Panc1 (cell line): ENCODE measurements at regions not wholly inside any gene's neighbourhood (a gene's known extent, or its start where the extent isn't known, plus 50 kb on each side); places are given as distances from the start of the nearest gene placed in this dataset.

Experiments used
- ATAC-seq: fragments of 200-7000 bp; cut with Tn5 transposase; 2 replicates; pipeline ENCODE4 v1.9.1; 2020; ENCODE audit warnings: mild to moderate bottlenecking, moderate library complexity
- BruUV-seq: library from RNA; stranded (reverse); fragments of 400-500 nt; replicated peaks from 2 replicates; lab custom pipeline; 2021; lab: Mats Ljungman, UMichigan
- CTCF ChIA-PET: fragments of 300-600 bp; sonication (Branson Sonifier 250); formaldehyde crosslinking; loops from one replicate; lab custom pipeline; 2022; ENCODE audit warnings: antibody characterized with exemption; lab: Charles Lee
- POLR2A ChIA-PET: fragments of 300-600 bp; sonication (Branson Sonifier 250); formaldehyde crosslinking; loops from one replicate; lab custom pipeline; 2022; ENCODE audit warnings: antibody characterized with exemption; lab: Charles Lee
- DNase-seq: peaks from one replicate; pipeline ENCODE4 v3.0.0-alpha.2; 2010; ENCODE audit warnings: low read depth, low spot score
- H3K27ac ChIP-seq: 2 replicates; pipeline ENCODE4 v1.5.1; 2011; ENCODE audit warnings: mild to moderate bottlenecking, low read length, inconsistent platforms
- H3K27me3 ChIP-seq: fragments of 200-500 bp; sonication (Bioruptor generic); 2 replicates; pipeline ENCODE4 v1.6.0; 2014; ENCODE audit warnings: low read length, inconsistent platforms; ENCODE audit not compliant: control insufficient read depth, insufficient read depth
- H3K36me3 ChIP-seq: fragments of 200-500 bp; sonication (Bioruptor generic); 2 replicates; pipeline ENCODE4 v1.5.1; 2014; ENCODE audit warnings: inconsistent platforms, mild to moderate bottlenecking, low read length, moderate library complexity; ENCODE audit not compliant: control insufficient read depth, insufficient read depth
- H3K4me1 ChIP-seq: 2 replicates; pipeline ENCODE4 v1.5.1; 2011; ENCODE audit warnings: inconsistent platforms, mild to moderate bottlenecking, low read length, moderate library complexity; ENCODE audit not compliant: control insufficient read depth, insufficient read depth
- H3K4me3 ChIP-seq, 2 experiments: 2 replicates each; pipeline ENCODE4 v1.5.1; 2011 to 2012; ENCODE audit warnings: low read depth in 2 of 2, low read length in 2 of 2, mild to moderate bottlenecking in 2 of 2, inconsistent platforms in 1 of 2, moderate library complexity in 1 of 2
- H3K9me3 ChIP-seq: fragments of 200-500 bp; sonication (Bioruptor generic); 2 replicates; pipeline ENCODE4 v1.5.1; 2014; ENCODE audit warnings: low read depth, mild to moderate bottlenecking, inconsistent platforms, low read length, moderate library complexity; ENCODE audit not compliant: control insufficient read depth, insufficient read depth
- POLR2AphosphoS5 ChIP-seq: IDR thresholded peaks from 2 replicates; pipeline ENCODE4 v1.6.1; 2012; ENCODE audit warnings: mild to moderate bottlenecking, low read depth, low read length, moderate library complexity
- REST ChIP-seq, 2 experiments: IDR thresholded peaks; 2 replicates each; pipeline ENCODE4 v1.6.1; 2011 to 2012; ENCODE audit warnings: low read depth in 2 of 2, control low read depth in 1 of 2, low read length in 1 of 2, mild to moderate bottlenecking in 1 of 2, moderate library complexity in 1 of 2; ENCODE audit not compliant: insufficient read depth in 1 of 2
- SIN3A ChIP-seq: IDR thresholded peaks from 2 replicates; pipeline ENCODE4 v1.6.1; 2012; ENCODE audit warnings: low read depth, mild to moderate bottlenecking, low read length, moderate library complexity, borderline replicate concordance; ENCODE audit not compliant: insufficient read depth
- TCF7L2 ChIP-seq: IDR thresholded peaks from 2 replicates; pipeline ENCODE4 v1.6.1; 2011; ENCODE audit warnings: mild to moderate bottlenecking, low read depth, low read length, inconsistent platforms
- in situ Hi-C: cut with HindIII; loops from 2 replicates; pipeline ENCODE4 v1.10.0; 2016; ENCODE audit warnings: low sequenced_read_pairs, low pct_unique_long_range_greater_than_20kb
- intact Hi-C: fragments of 100-400 bp; cut with micrococcal nuclease; formaldehyde crosslinking; loops from one replicate; pipeline ENCODE4 v1.10.0; 2022; ENCODE audit not compliant: unreplicated experiment
- TF ChIP-seq, protein P1 (sequence below): fragments of 450-650 bp; IDR thresholded peaks from 2 replicates; pipeline ENCODE4 v1.5.1; 2017; ENCODE audit warnings: mild to moderate bottlenecking

GRCh38 chr10:78483641-78484040 lies 450.0 kb downstream of the RPS24 start:
- no peak overlapping the region for H3K4me3 ChIP-seq
- H3K27ac ChIP-seq: no peak overlapping the region
- intact Hi-C loops (no loop called here), in situ Hi-C loops (no loop called here)
- no peaks in the 10 kb centered on the region for H3K36me3 ChIP-seq
- POLR2A ChIA-PET: no interaction called here
- CTCF ChIA-PET: interaction anchor here (0.7 kb wide), 1 partner anchor 251 kb away, joined by 3 read pairs; no protein-coding TSS in a partner anchor
- TF ChIP-seq SIN3A (no peak), REST (IDR thresholded peaks at IDR 0.05; ENCODE audit: insufficient read depth in 1 of 2, low read depth in 2 of 2, low read length in 1 of 2) (no peak), TCF7L2 (no peak), POLR2AphosphoS5 (no peak)
- TF ChIP-seq, protein P1, sequence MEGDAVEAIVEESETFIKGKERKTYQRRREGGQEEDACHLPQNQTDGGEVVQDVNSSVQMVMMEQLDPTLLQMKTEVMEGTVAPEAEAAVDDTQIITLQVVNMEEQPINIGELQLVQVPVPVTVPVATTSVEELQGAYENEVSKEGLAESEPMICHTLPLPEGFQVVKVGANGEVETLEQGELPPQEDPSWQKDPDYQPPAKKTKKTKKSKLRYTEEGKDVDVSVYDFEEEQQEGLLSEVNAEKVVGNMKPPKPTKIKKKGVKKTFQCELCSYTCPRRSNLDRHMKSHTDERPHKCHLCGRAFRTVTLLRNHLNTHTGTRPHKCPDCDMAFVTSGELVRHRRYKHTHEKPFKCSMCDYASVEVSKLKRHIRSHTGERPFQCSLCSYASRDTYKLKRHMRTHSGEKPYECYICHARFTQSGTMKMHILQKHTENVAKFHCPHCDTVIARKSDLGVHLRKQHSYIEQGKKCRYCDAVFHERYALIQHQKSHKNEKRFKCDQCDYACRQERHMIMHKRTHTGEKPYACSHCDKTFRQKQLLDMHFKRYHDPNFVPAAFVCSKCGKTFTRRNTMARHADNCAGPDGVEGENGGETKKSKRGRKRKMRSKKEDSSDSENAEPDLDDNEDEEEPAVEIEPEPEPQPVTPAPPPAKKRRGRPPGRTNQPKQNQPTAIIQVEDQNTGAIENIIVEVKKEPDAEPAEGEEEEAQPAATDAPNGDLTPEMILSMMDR: no peak
- H3K27me3 ChIP-seq: peaks cover 23% of the 10 kb centered on the region
- no peaks in the 10 kb centered on the region for H3K9me3 ChIP-seq
- no TSS peak for BruUV-seq
- ATAC-seq (no peak; the same call in 1 of the 2 replicates), DNase-seq (no peak)
- no peaks in the 10 kb centered on the region for H3K4me1 ChIP-seq

GRCh38 chr10:78489034-78489433 lies 455.4 kb downstream of the RPS24 start:
- in situ Hi-C loops: no loop called here
- TF ChIP-seq POLR2AphosphoS5 (no peak), SIN3A (no peak), TCF7L2 (no peak), REST (IDR thresholded peaks at IDR 0.05; ENCODE audit: insufficient read depth in 1 of 2, low read depth in 2 of 2, low read length in 1 of 2) (no peak)
- TF ChIP-seq, protein P1: no peak
- Histone ChIP-seq H3K4me3 (no peak overlapping the region), H3K9me3 (peaks cover 16% of the 10 kb centered on the region), H3K27ac (no peak overlapping the region), H3K4me1 (no peaks in the 10 kb centered on the region), H3K36me3 (no peaks in the 10 kb centered on the region), H3K27me3 (peaks cover 2% of the 10 kb centered on the region; the same call in 1 of the 2 replicates)
- no TSS peak for BruUV-seq
- ChIA-PET POLR2A (no interaction called here), CTCF (no interaction called here)
- ATAC-seq (no peak), DNase-seq (no peak)
- intact Hi-C loops: no loop called here
